ENCODE measurements at regions not wholly inside any gene's neighbourhood (a gene's known extent, or its start where the extent isn't known, plus 50 kb on each side); places are given as distances from the start of the nearest gene placed in this dataset.

DNA sequence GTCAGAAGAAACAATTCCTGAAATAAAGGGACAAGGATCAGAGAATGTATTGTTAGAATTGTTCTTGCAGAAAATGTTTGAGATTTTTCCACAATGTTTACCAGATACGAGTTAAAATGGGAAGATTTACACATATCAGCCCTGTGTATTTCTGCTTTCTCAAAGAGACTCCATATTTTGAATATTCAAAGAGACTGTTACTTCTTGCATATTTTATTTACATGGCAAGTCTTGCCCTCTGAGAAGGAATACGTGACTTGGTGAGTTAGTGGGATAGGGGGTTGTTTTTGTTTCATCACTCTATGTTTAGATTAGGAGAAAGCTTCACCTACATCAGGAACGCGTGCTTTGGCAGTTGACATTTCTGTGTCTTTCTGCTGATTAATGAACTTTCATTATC is 56.1 kb upstream of the ZDHHC17 start:
- TF ChIP-seq, protein P1, sequence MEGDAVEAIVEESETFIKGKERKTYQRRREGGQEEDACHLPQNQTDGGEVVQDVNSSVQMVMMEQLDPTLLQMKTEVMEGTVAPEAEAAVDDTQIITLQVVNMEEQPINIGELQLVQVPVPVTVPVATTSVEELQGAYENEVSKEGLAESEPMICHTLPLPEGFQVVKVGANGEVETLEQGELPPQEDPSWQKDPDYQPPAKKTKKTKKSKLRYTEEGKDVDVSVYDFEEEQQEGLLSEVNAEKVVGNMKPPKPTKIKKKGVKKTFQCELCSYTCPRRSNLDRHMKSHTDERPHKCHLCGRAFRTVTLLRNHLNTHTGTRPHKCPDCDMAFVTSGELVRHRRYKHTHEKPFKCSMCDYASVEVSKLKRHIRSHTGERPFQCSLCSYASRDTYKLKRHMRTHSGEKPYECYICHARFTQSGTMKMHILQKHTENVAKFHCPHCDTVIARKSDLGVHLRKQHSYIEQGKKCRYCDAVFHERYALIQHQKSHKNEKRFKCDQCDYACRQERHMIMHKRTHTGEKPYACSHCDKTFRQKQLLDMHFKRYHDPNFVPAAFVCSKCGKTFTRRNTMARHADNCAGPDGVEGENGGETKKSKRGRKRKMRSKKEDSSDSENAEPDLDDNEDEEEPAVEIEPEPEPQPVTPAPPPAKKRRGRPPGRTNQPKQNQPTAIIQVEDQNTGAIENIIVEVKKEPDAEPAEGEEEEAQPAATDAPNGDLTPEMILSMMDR (IDR thresholded peaks at IDR 0.05; ENCODE audit: low read depth, low read length): no peak
- no peak for TF ChIP-seq POLR2A (IDR thresholded peaks at IDR 0.05; ENCODE audit: extremely low read depth, insufficient read length)
- TF ChIP-seq MYC (IDR thresholded peaks at IDR 0.05; ENCODE audit: low read depth, low read length): no peak
